GM12878 (cell line): ENCODE measurements at regions not wholly inside any gene's neighbourhood (a gene's known extent, or its start where the extent isn't known, plus 50 kb on each side); places are given as distances from the start of the nearest gene placed in this dataset.

Experiments used
- ATAC-seq: fragments of 200-7000 bp; cut with Tn5 transposase; 3 replicates; pipeline ENCODE4 v1.9.1; 2020; ENCODE audit warnings: mild to moderate bottlenecking, moderate library complexity
- BruUV-seq: library from RNA; stranded (reverse); fragments of 400-500 nt; replicated peaks from 2 replicates; lab custom pipeline; 2021; lab: Mats Ljungman, UMichigan
- CTCF ChIA-PET: fragments of 300-600 bp; sonication (Branson Sonifier 250); formaldehyde crosslinking; extraction: SDS; loops from one replicate; lab custom pipeline; 2021; ENCODE audit warnings: inconsistent platforms; lab: Yijun Ruan, JAX
- POLR2A ChIA-PET: fragments of 350-600 bp; formaldehyde crosslinking; extraction: SDS; loops from one replicate; lab custom pipeline; 2021; ENCODE audit warnings: inconsistent platforms; lab: Charles Lee
- RAD21 ChIA-PET: fragments of 300-600 bp; sonication (Branson Sonifier 250); formaldehyde crosslinking; loops from one replicate; lab custom pipeline; 2023; ENCODE audit warnings: antibody characterized with exemption; ENCODE audit not compliant: unreplicated experiment; lab: Charles Lee
- SMC1A ChIA-PET: fragments of 300-600 bp; sonication (Branson Sonifier 250); formaldehyde crosslinking; loops from one replicate; lab custom pipeline; 2023; ENCODE audit not compliant: unreplicated experiment, uncharacterized antibody; lab: Charles Lee
- DNase-seq: peaks from one replicate; pipeline ENCODE4 v3.0.0-alpha.2; 2011; ENCODE audit warnings: low read depth, low spot score
- FAIRE-seq: peaks from 3 replicates; lab custom pipeline; 2011; peaks lifted over from hg19 to GRCh38; lab: Jason Lieb, UNC
- H2AFZ ChIP-seq: 2 replicates; pipeline ENCODE4 v1.6.0; 2011; ENCODE audit warnings: low read depth, low read length, control low read depth; ENCODE audit not compliant: control insufficient read depth
- H3K27ac ChIP-seq: 2 replicates; pipeline ENCODE4 v1.5.1; 2011; ENCODE audit warnings: control low read depth; ENCODE audit not compliant: control insufficient read depth, insufficient read depth
- H3K27me3 ChIP-seq, 2 experiments: replicated peaks in 1 of 2; 2 replicates each; pipeline versions ENCODE4 v1.6.0 to v1.6.1; 2011; ENCODE audit warnings: low read length in 1 of 2; ENCODE audit not compliant: control insufficient read depth in 2 of 2, insufficient read depth in 2 of 2
- H3K36me3 ChIP-seq, 2 experiments: 2 replicates each; pipeline ENCODE4 v1.5.1; 2011; ENCODE audit warnings: low read length in 1 of 2; ENCODE audit not compliant: control insufficient read depth in 2 of 2, insufficient read depth in 2 of 2
- H3K4me1 ChIP-seq: 2 replicates; pipeline ENCODE4 v1.6.1; 2011; ENCODE audit warnings: mild to moderate bottlenecking, low read length, moderate library complexity, mixed read lengths; ENCODE audit not compliant: control insufficient read depth, insufficient read depth
- H3K4me2 ChIP-seq: 2 replicates; pipeline ENCODE4 v1.6.0; 2011; ENCODE audit warnings: control low read depth; ENCODE audit not compliant: control insufficient read depth, insufficient read depth
- H3K4me3 ChIP-seq: fragments of 200-600 bp; sonication (generic); 2 replicates; pipeline ENCODE4 v1.5.1; 2016
- H3K79me2 ChIP-seq: 2 replicates; pipeline ENCODE4 v1.6.0; 2011; ENCODE audit warnings: low read length; ENCODE audit not compliant: control insufficient read depth, insufficient read depth
- H3K9ac ChIP-seq: 2 replicates; pipeline ENCODE4 v1.8.0; 2011; ENCODE audit warnings: low read length, control low read depth, mixed read lengths; ENCODE audit not compliant: control insufficient read depth, insufficient read depth
- H3K9me3 ChIP-seq: replicated peaks from 3 replicates; pipeline ENCODE4 v1.5.1; 2011; ENCODE audit warnings: mild to moderate bottlenecking, low read length; ENCODE audit not compliant: control insufficient read depth, insufficient read depth
- H4K20me1 ChIP-seq: 2 replicates; pipeline ENCODE4 v1.6.0; 2011; ENCODE audit not compliant: control insufficient read depth, insufficient read depth
- ATF3 ChIP-seq: IDR thresholded peaks from 2 replicates; pipeline ENCODE4 v1.6.1; 2011; ENCODE audit warnings: low read depth, mild to moderate bottlenecking, low read length, moderate library complexity, borderline replicate concordance; ENCODE audit errors: extremely low read depth
- CTCF ChIP-seq, 3 experiments: IDR thresholded peaks in 2 of 3; conservative IDR thresholded peaks in 1 of 3; 2 replicates each; pipeline ENCODE4 v1.5.1; 2011; ENCODE audit warnings: low read depth in 3 of 3, low read length in 3 of 3, mild to moderate bottlenecking in 3 of 3, control low read depth in 2 of 3, moderate library complexity in 2 of 3, inconsistent platforms in 1 of 3, mixed read lengths in 1 of 3; ENCODE audit not compliant: control insufficient read depth in 2 of 3, insufficient read depth in 1 of 3; ENCODE audit errors: extremely low read depth in 1 of 3
- LARP7 ChIP-seq: fragments of 450-650 bp; IDR thresholded peaks from 2 replicates; pipeline ENCODE4 v1.6.1; 2017; ENCODE audit warnings: mild to moderate bottlenecking
- WGBS: methylation state at CpG from one replicate; pipeline ENCODE4 v1.1.6; 2016; ENCODE audit warnings: low lambda C conversion rate; ENCODE audit not compliant: insufficient replicate concordance, insufficient coverage; ENCODE audit errors: missing lambda C conversion rate; 5-methylcytosine and 5-hydroxymethylcytosine counted together
- in situ Hi-C: fragments of 300-500 bp; cut with MboI; formaldehyde crosslinking; loops from 9 replicates; pipeline ENCODE4 v1.14.3; 2018; ENCODE audit warnings: mixed read lengths
- intact Hi-C: fragments of 100-400 bp; cut with micrococcal nuclease; formaldehyde crosslinking; loops from one replicate; pipeline ENCODE4 v1.14.2; 2022; ENCODE audit not compliant: unreplicated experiment

- CTCF ChIA-PET: interaction anchor here (0.8 to 1.6 kb wide), 2 partner anchors 39 to 60 kb away, joined by 3 to 4 read pairs; no protein-coding TSS in a partner anchor
- WGBS: 0% methylated on average over 1 of the region's 1 CpG
These were observed 254.1 kb upstream of the N4BP1 start for GRCh38 chr16:48864055-48864454.

More at GRCh38 chr16:48864055-48864454, 254.1 kb upstream of the N4BP1 start:
- H3K36me3 ChIP-seq: no peaks in the 10 kb centered on the region
- no peak overlapping the region for H3K4me2 ChIP-seq
- RAD21 ChIA-PET: no interaction called here
- FAIRE-seq: no peak
- TF ChIP-seq LARP7 (no peak), CTCF (IDR thresholded peaks at IDR 0.05 in 2 of 3, conservative IDR thresholded peaks at IDR 0.05 in 1 of 3; ENCODE audit: control insufficient read depth in 2 of 3, extremely low read depth in 1 of 3, insufficient read depth in 1 of 3, low read depth in 3 of 3, low read length in 3 of 3) (0 out of 6 replicates have a peak, but pooled peaks of 1 of the 3 experiments have one; percentile 17), ATF3 (no peak)
- no peaks in the 10 kb centered on the region for H3K27me3 ChIP-seq
- no peak overlapping the region for H3K4me3 ChIP-seq
- no peaks in the 10 kb centered on the region for H4K20me1 ChIP-seq
- POLR2A ChIA-PET: no interaction called here
- H3K79me2 ChIP-seq: no peaks in the 10 kb centered on the region
- H3K27ac ChIP-seq: no peak overlapping the region
- H3K4me1 ChIP-seq: no peaks in the 10 kb centered on the region
- no peaks in the 10 kb centered on the region; the same call in 2 of the 3 replicates for H3K9me3 ChIP-seq
- intact Hi-C loops: no loop called here
- no peak overlapping the region for H3K9ac ChIP-seq
- SMC1A ChIA-PET: no interaction called here
- no TSS peak for BruUV-seq
- no peak for DNase-seq
- no peak overlapping the region for H2AFZ ChIP-seq
- peak; percentile 47; the same call in 2 of the 3 replicates for ATAC-seq
- in situ Hi-C loops: no loop called here
